K562 (cell line): ENCODE measurements at regions not wholly inside any gene's neighbourhood (a gene's known extent, or its start where the extent isn't known, plus 50 kb on each side); places are given as distances from the start of the nearest gene placed in this dataset.

ENCODE experiments used
- ATAC-seq: fragments of 200-7000 bp; cut with Tn5 transposase; 3 replicates; pipeline ENCODE4 v1.9.1; 2020; ENCODE audit warnings: moderate library complexity
- BruUV-seq: library from RNA; stranded (reverse); fragments of 400-500 nt; replicated peaks from 2 replicates; lab custom pipeline; 2021; lab: Mats Ljungman, UMichigan
- CTCF ChIA-PET: fragments of 300-600 bp; formaldehyde crosslinking; extraction: SDS; loops from one replicate; lab custom pipeline; 2021; ENCODE audit warnings: low intra/inter-chr PET ratio; lab: Yijun Ruan, JAX
- POLR2A ChIA-PET: fragments of 300-600, 350-650 bp; sonication (Branson Sonifier 250); formaldehyde crosslinking; extraction: SDS; loops from one replicate; lab custom pipeline; 2021; ENCODE audit warnings: antibody characterized with exemption, inconsistent platforms; lab: Yijun Ruan, JAX
- DNase-seq, 4 experiments: peaks; one replicate each; pipeline versions ENCODE4 v3.0.0 to v3.0.0-alpha.2; 2011 to 2018; ENCODE audit warnings: low spot score in 3 of 4, mixed read lengths in 3 of 4; ENCODE audit errors: extremely low read depth in 1 of 4
- FAIRE-seq: peaks from 2 replicates; lab custom pipeline; 2011; peaks lifted over from hg19 to GRCh38; lab: Jason Lieb, UNC
- H2AFZ ChIP-seq: 2 replicates; pipeline ENCODE4 v1.6.0; 2011; ENCODE audit warnings: low read depth, low read length, control low read depth, inconsistent platforms
- H3K27ac ChIP-seq: fragments of 200-600 bp; 3 replicates; pipeline ENCODE4 v1.8.0; 2011; ENCODE audit warnings: low read depth, mild to moderate bottlenecking, control low read depth, inconsistent platforms, low read length, moderate library complexity, mixed read lengths; ENCODE audit errors: extremely low read depth
- H3K27me3 ChIP-seq, 2 experiments: fragments of 300-600 bp in 1 of 2; 2 replicates in 1 of 2; 3 replicates in 1 of 2; pipeline versions ENCODE4 v1.6.0 to v1.8.0; 2011; ENCODE audit warnings: inconsistent platforms in 2 of 2, low read length in 2 of 2, mild to moderate bottlenecking in 1 of 2, mixed read lengths in 1 of 2, moderate library complexity in 1 of 2; ENCODE audit not compliant: control insufficient read depth in 2 of 2, insufficient read depth in 2 of 2
- H3K36me3 ChIP-seq: fragments of 300-600 bp; 3 replicates; pipeline ENCODE4 v1.8.0; 2011; ENCODE audit warnings: mild to moderate bottlenecking, low read length, inconsistent platforms; ENCODE audit not compliant: control insufficient read depth, insufficient read depth
- H3K4me1 ChIP-seq, 2 experiments: fragments of 200-600 bp in 1 of 2; replicated peaks in 1 of 2; 2 replicates in 1 of 2; 3 replicates in 1 of 2; pipeline versions ENCODE4 v1.5.1 to v1.8.0; 2011; ENCODE audit warnings: inconsistent platforms in 2 of 2, low read length in 2 of 2, mild to moderate bottlenecking in 1 of 2, mixed read lengths in 1 of 2, moderate library complexity in 1 of 2; ENCODE audit not compliant: control insufficient read depth in 2 of 2, insufficient read depth in 2 of 2
- H3K4me2 ChIP-seq: 2 replicates; pipeline ENCODE4 v1.6.1; 2011; ENCODE audit warnings: low read length, control low read depth, inconsistent platforms, mixed read lengths; ENCODE audit not compliant: insufficient read depth
- H3K4me3 ChIP-seq: fragments of 200-600 bp; sonication (generic), shearing (Covaris generic); 2 replicates; pipeline ENCODE4 v1.5.1; 2016; ENCODE audit warnings: control low read depth, inconsistent platforms
- H3K79me2 ChIP-seq: fragments of 200-600 bp; 3 replicates; pipeline ENCODE4 v1.8.0; 2011; ENCODE audit warnings: low read length, inconsistent platforms; ENCODE audit not compliant: control insufficient read depth, insufficient read depth
- H3K9ac ChIP-seq, 2 experiments: 2 replicates each; pipeline versions ENCODE4 v1.6.0 to v1.6.1; 2011; ENCODE audit warnings: low read depth in 2 of 2, low read length in 2 of 2, control low read depth in 1 of 2, inconsistent platforms in 1 of 2, mild to moderate bottlenecking in 1 of 2, mixed read lengths in 1 of 2; ENCODE audit not compliant: insufficient read depth in 1 of 2
- H3K9me1 ChIP-seq: one replicate; pipeline ENCODE4 v1.6.0; 2011; ENCODE audit warnings: inconsistent platforms, mild to moderate bottlenecking, low read length, moderate library complexity; ENCODE audit not compliant: control insufficient read depth, insufficient read depth
- H3K9me3 ChIP-seq: replicated peaks from 2 replicates; pipeline ENCODE4 v1.5.1; 2011; ENCODE audit warnings: low read depth, low read length, inconsistent platforms; ENCODE audit not compliant: control insufficient read depth, insufficient read depth
- H4K20me1 ChIP-seq: replicated peaks from 2 replicates; pipeline ENCODE4 v1.6.1; 2011; ENCODE audit warnings: low read length, inconsistent platforms, mixed read lengths; ENCODE audit not compliant: control insufficient read depth, insufficient read depth
- ATF7 ChIP-seq: fragments of 450-650 bp; IDR thresholded peaks from 2 replicates; pipeline ENCODE4 v1.7.1; 2014; ENCODE audit warnings: mild to moderate bottlenecking, moderate library complexity
- C11orf30 ChIP-seq: fragments of 450-650 bp; IDR thresholded peaks from 2 replicates; pipeline ENCODE4 v1.6.1; 2016; ENCODE audit warnings: low read depth, mild to moderate bottlenecking
- JUN ChIP-seq, 2 experiments: sonication (generic) in 1 of 2; formaldehyde crosslinking in 1 of 2; IDR thresholded peaks; 2 replicates each; pipeline versions ENCODE4 v1.6.1 to v1.8.0; 2012 to 2022; ENCODE audit warnings: borderline replicate concordance in 2 of 2, mild to moderate bottlenecking in 2 of 2, improper control_type of control experiment in 1 of 2, low read depth in 1 of 2, low read length in 1 of 2, missing genetic modification reagents in 1 of 2
- NFIC ChIP-seq: fragments of 450-650 bp; IDR thresholded peaks from 2 replicates; pipeline ENCODE4 v1.6.1; 2017; ENCODE audit warnings: mild to moderate bottlenecking, inconsistent platforms
- NFIX ChIP-seq: fragments of 250-450 bp; sonication (Bioruptor Pico); IDR thresholded peaks from 2 replicates; pipeline ENCODE4 v1.4.0; 2020; ENCODE audit warnings: low read depth, mild to moderate bottlenecking, moderate library complexity
- ZNF146 ChIP-seq: IDR thresholded peaks from one replicate; pipeline ENCODE4 v1.6.1; 2018; ENCODE audit warnings: missing compliant biosample characterization; ENCODE audit not compliant: unreplicated experiment
- ZNF316 ChIP-seq: fragments of 450-650 bp; IDR thresholded peaks from 2 replicates; pipeline ENCODE4 v1.6.1; 2016
- WGBS: fragments of 100-300 bp; shearing (Covaris generic); methylation state at CpG from one replicate; pipeline ENCODE4 v1.1.6; 2016; ENCODE audit warnings: low coverage, mixed read lengths; ENCODE audit not compliant: insufficient coverage; ENCODE audit errors: missing lambda C conversion rate; 5-methylcytosine and 5-hydroxymethylcytosine counted together
- in situ Hi-C: fragments of 300-500 bp; cut with MboI; formaldehyde crosslinking; loops from 4 replicates; pipeline ENCODE4 v1.15.0; 2018; ENCODE audit warnings: inconsistent platforms, mixed read lengths
- intact Hi-C: fragments of 100-400 bp; cut with micrococcal nuclease; formaldehyde crosslinking; loops from 2 replicates; pipeline ENCODE4 v1.14.2; 2022

- ATAC-seq (no peak), FAIRE-seq (no peak)
- Histone ChIP-seq H4K20me1 (no peaks in the 10 kb centered on the region), H2AFZ (no peak overlapping the region), H3K27ac (no peak overlapping the region), H3K4me3 (no peak overlapping the region), H3K4me2 (no peak overlapping the region), H3K4me1 (no peaks in the 10 kb centered on the region), H3K79me2 (no peaks in the 10 kb centered on the region), H3K9me3 (no peaks in the 10 kb centered on the region), H3K36me3 (no peaks in the 10 kb centered on the region), H3K27me3 (no peaks in the 10 kb centered on the region), H3K9me1 (no peaks in the 10 kb centered on the region)
- CTCF ChIA-PET, result no interaction called here
- in situ Hi-C loops, result no loop called here
- WGBS, result 0% methylated on average over 1 of the region's 1 CpG
- no TSS peak for BruUV-seq
- POLR2A ChIA-PET, result interaction anchor here (0.6 kb wide), 1 partner anchor 588 kb away, joined by 3 read pairs; no protein-coding TSS in a partner anchor
- TF ChIP-seq NFIX (0 out of 2 replicates have a peak, but pooled peaks have one; percentile 14), JUN (IDR thresholded peaks at IDR 0.05; ENCODE audit: borderline replicate concordance, low read depth, low read length) (no peak), JUN (CRISPR knock-in tag; IDR thresholded peaks at IDR 0.05; ENCODE audit: borderline replicate concordance) (no peak), NFIC (peak; percentile 82)
- TF ChIP-seq, all 486 proteins: peak for 2
- no peak for DNase-seq
- H3K9ac ChIP-seq, result no peak overlapping the region
- intact Hi-C loops, result no loop called here
Measured at GRCh38 chr2:78601113-78601512, 424.4 kb upstream of the REG3G start.

GRCh38 chr2:78602862-78603261 lies 422.6 kb upstream of the REG3G start:
- in situ Hi-C loops (no loop called here), intact Hi-C loops (no loop called here)
- ATAC-seq (no peak), DNase-seq (no peak), FAIRE-seq (no peak)
- no peaks in the 10 kb centered on the region for H3K36me3 ChIP-seq
- 23% methylated on average over 4 of the region's 4 CpGs for WGBS
- TF ChIP-seq ZNF146 (CRISPR knock-in tag) (no peak), ZNF316 (peak; percentile 69), C11orf30 (0 out of 2 replicates have a peak, but pooled peaks have one; percentile 22), ATF7 (no peak)
- no TSS peak for BruUV-seq
- no peak overlapping the region for H3K4me3 ChIP-seq
- H3K27me3 ChIP-seq, result no peaks in the 10 kb centered on the region
- no peak overlapping the region for H2AFZ ChIP-seq
- no peaks in the 10 kb centered on the region for H4K20me1 ChIP-seq
- no peak overlapping the region for H3K4me2 ChIP-seq
- no peak overlapping the region for H3K9ac ChIP-seq
- no peak overlapping the region for H3K27ac ChIP-seq
- H3K4me1 ChIP-seq, result no peaks in the 10 kb centered on the region
- CTCF ChIA-PET, result no interaction called here
- H3K79me2 ChIP-seq, result no peaks in the 10 kb centered on the region
- POLR2A ChIA-PET, result no interaction called here
- no peaks in the 10 kb centered on the region for H3K9me3 ChIP-seq
- H3K9me1 ChIP-seq, result no peaks in the 10 kb centered on the region
